Activated CD8-positive, alpha-beta T cell treated with anti-CD3 and anti-CD28 coated beads, Interleukin-2, amount 10 ng/mL, durations not matched to agents 7 days and 5 days (primary cell): ENCODE measurements at regions not wholly inside any gene's neighbourhood (a gene's known extent, or its start where the extent isn't known, plus 50 kb on each side); places are given as distances from the start of the nearest gene placed in this dataset.

Experiments used
- ATAC-seq: fragments of 150-1000 bp; cut with Tn5 transposase; one replicate; pipeline ENCODE4 v1.10.0; 2021; ENCODE audit warnings: moderate library complexity
- CTCF ChIA-PET: fragments of 350-600 bp; sonication (Branson Sonifier 250); formaldehyde crosslinking; loops from one replicate; lab custom pipeline; 2021; ENCODE audit warnings: antibody characterized with exemption; lab: Charles Lee
- POLR2A ChIA-PET: fragments of 350-600 bp; sonication (Branson Sonifier 250); formaldehyde crosslinking; loops from one replicate; lab custom pipeline; 2021; ENCODE audit warnings: antibody characterized with exemption; lab: Charles Lee
- DNase-seq: peaks from one replicate; pipeline ENCODE4 v3.0.0-alpha.2; 2020
- H3K27ac Mint-ChIP-seq: one replicate; pipeline ENCODE4 v1.8.0; 2021; ENCODE audit warnings: mild to moderate bottlenecking, mixed read lengths
- H3K27me3 Mint-ChIP-seq: one replicate; pipeline ENCODE4 v1.8.0; 2021; ENCODE audit warnings: low read depth, mixed read lengths
- H3K36me3 Mint-ChIP-seq: one replicate; pipeline ENCODE4 v1.8.0; 2021; ENCODE audit warnings: low read depth, mixed read lengths
- H3K4me1 Mint-ChIP-seq: one replicate; pipeline ENCODE4 v1.8.0; 2021; ENCODE audit warnings: low read depth, mixed read lengths
- H3K4me3 Mint-ChIP-seq: one replicate; pipeline ENCODE4 v1.8.0; 2021; ENCODE audit warnings: mild to moderate bottlenecking, mixed read lengths
- H3K9me3 Mint-ChIP-seq: one replicate; pipeline ENCODE4 v1.8.0; 2022; ENCODE audit warnings: mixed read lengths; ENCODE audit not compliant: insufficient read depth

GRCh38 chr4:20433097-20433705, 181.5 kb downstream of the SLIT2 start:
- no peaks in the 10 kb centered on the region for H3K4me1 Mint-ChIP-seq
- H3K9me3 Mint-ChIP-seq = no peaks in the 10 kb centered on the region
- peaks cover 2% of the 10 kb centered on the region for H3K27me3 Mint-ChIP-seq
- no peak overlapping the region for H3K27ac Mint-ChIP-seq
- H3K4me3 Mint-ChIP-seq = no peak overlapping the region
- POLR2A ChIA-PET = no interaction called here
- CTCF ChIA-PET = interaction anchor here (1.4 kb wide), 1 partner anchor 37 kb away, joined by 3 read pairs; no protein-coding TSS in a partner anchor
- no peaks in the 10 kb centered on the region for H3K36me3 Mint-ChIP-seq
- no peak for ATAC-seq
- no peak for DNase-seq

GRCh38 chr4:20440170-20440569, 188.5 kb downstream of the SLIT2 start:
- CTCF ChIA-PET = no interaction called here
- H3K36me3 Mint-ChIP-seq = no peaks in the 10 kb centered on the region
- POLR2A ChIA-PET = no interaction called here
- H3K4me3 Mint-ChIP-seq = no peak overlapping the region
- no peaks in the 10 kb centered on the region for H3K9me3 Mint-ChIP-seq
- no peak overlapping the region for H3K27ac Mint-ChIP-seq
- H3K4me1 Mint-ChIP-seq = no peaks in the 10 kb centered on the region
- no peaks in the 10 kb centered on the region for H3K27me3 Mint-ChIP-seq
- ATAC-seq = no peak
- DNase-seq = no peak

GRCh38 chr4:20443015-20443805, 191.5 kb downstream of the SLIT2 start:
- ATAC-seq (no peak), DNase-seq (no peak)
- ChIA-PET CTCF (no interaction called here), POLR2A (no interaction called here)
- no peaks in the 10 kb centered on the region for H3K9me3 Mint-ChIP-seq
- no peaks in the 10 kb centered on the region for H3K36me3 Mint-ChIP-seq
- no peak overlapping the region for H3K4me3 Mint-ChIP-seq
- H3K27me3 Mint-ChIP-seq = no peaks in the 10 kb centered on the region
- no peaks in the 10 kb centered on the region for H3K4me1 Mint-ChIP-seq
- H3K27ac Mint-ChIP-seq = no peak overlapping the region

GRCh38 chr4:20444599-20445337, 193.1 kb downstream of the SLIT2 start:
- no peaks in the 10 kb centered on the region for H3K36me3 Mint-ChIP-seq

GRCh38 chr4:20445933-20446723, 194.4 kb downstream of the SLIT2 start:
- no peaks in the 10 kb centered on the region for H3K36me3 Mint-ChIP-seq
- no peaks in the 10 kb centered on the region for H3K27me3 Mint-ChIP-seq
- POLR2A ChIA-PET = no interaction called here
- H3K9me3 Mint-ChIP-seq = no peaks in the 10 kb centered on the region
- DNase-seq = no peak
- H3K4me1 Mint-ChIP-seq = no peaks in the 10 kb centered on the region
- no peak overlapping the region for H3K4me3 Mint-ChIP-seq
- no peak overlapping the region for H3K27ac Mint-ChIP-seq
- no peak for ATAC-seq
- CTCF ChIA-PET = no interaction called here

More at GRCh38 chr4:20444599-20445337, 193.1 kb downstream of the SLIT2 start:
- Mint-ChIP-seq H3K9me3 (no peaks in the 10 kb centered on the region), H3K27ac (no peak overlapping the region), H3K4me3 (no peak overlapping the region), H3K27me3 (no peaks in the 10 kb centered on the region), H3K4me1 (no peaks in the 10 kb centered on the region)
- ChIA-PET CTCF (no interaction called here), POLR2A (no interaction called here)
- ATAC-seq (no peak), DNase-seq (no peak)

GRCh38 chr4:20447103-20447502, 195.4 kb downstream of the SLIT2 start:
- DNase-seq = no peak

GRCh38 chr4:20451986-20452385, 200.3 kb downstream of the SLIT2 start:
- ChIA-PET CTCF (no interaction called here), POLR2A (no interaction called here)
- H3K9me3 Mint-ChIP-seq = no peaks in the 10 kb centered on the region
- no peak overlapping the region for H3K4me3 Mint-ChIP-seq
- no peak for ATAC-seq
- H3K27ac Mint-ChIP-seq = no peak overlapping the region
- no peaks in the 10 kb centered on the region for H3K36me3 Mint-ChIP-seq
- no peak for DNase-seq
- H3K27me3 Mint-ChIP-seq = peaks cover 8% of the 10 kb centered on the region
- H3K4me1 Mint-ChIP-seq = no peaks in the 10 kb centered on the region

More at GRCh38 chr4:20447103-20447502, 195.4 kb downstream of the SLIT2 start:
- ATAC-seq = no peak
- Mint-ChIP-seq H3K27ac (no peak overlapping the region), H3K4me1 (no peaks in the 10 kb centered on the region), H3K4me3 (no peak overlapping the region), H3K27me3 (peaks cover 5% of the 10 kb centered on the region), H3K9me3 (no peaks in the 10 kb centered on the region), H3K36me3 (no peaks in the 10 kb centered on the region)
- ChIA-PET POLR2A (no interaction called here), CTCF (no interaction called here)

- DNase-seq (no peak), ATAC-seq (no peak)
- ChIA-PET POLR2A (no interaction called here), CTCF (no interaction called here)
- Mint-ChIP-seq H3K36me3 (no peaks in the 10 kb centered on the region), H3K27me3 (peaks cover 8% of the 10 kb centered on the region), H3K27ac (no peak overlapping the region), H3K4me3 (no peak overlapping the region), H3K9me3 (no peaks in the 10 kb centered on the region), H3K4me1 (no peaks in the 10 kb centered on the region)
Measured at GRCh38 chr4:20454515-20454914, 202.8 kb downstream of the SLIT2 start.

GRCh38 chr4:20456407-20456806, 204.7 kb downstream of the SLIT2 start:
- H3K27me3 Mint-ChIP-seq = peaks cover 8% of the 10 kb centered on the region
- no peaks in the 10 kb centered on the region for H3K36me3 Mint-ChIP-seq
- no peak for DNase-seq
- ATAC-seq = no peak
- no peak overlapping the region for H3K4me3 Mint-ChIP-seq
- ChIA-PET CTCF (no interaction called here), POLR2A (no interaction called here)
- H3K27ac Mint-ChIP-seq = no peak overlapping the region
- no peaks in the 10 kb centered on the region for H3K4me1 Mint-ChIP-seq
- no peaks in the 10 kb centered on the region for H3K9me3 Mint-ChIP-seq

- ATAC-seq = no peak
- Mint-ChIP-seq H3K9me3 (no peaks in the 10 kb centered on the region), H3K27ac (no peak overlapping the region), H3K4me1 (no peaks in the 10 kb centered on the region), H3K36me3 (no peaks in the 10 kb centered on the region), H3K27me3 (no peaks in the 10 kb centered on the region), H3K4me3 (no peak overlapping the region)
- CTCF ChIA-PET = no interaction called here
- no peak for DNase-seq
- POLR2A ChIA-PET = no interaction called here
Measured at GRCh38 chr4:20462426-20463175, 210.9 kb downstream of the SLIT2 start.

GRCh38 chr4:20463176-20463430, 211.4 kb downstream of the SLIT2 start:
- ATAC-seq (no peak), DNase-seq (no peak)
- no peaks in the 10 kb centered on the region for H3K9me3 Mint-ChIP-seq
- no peaks in the 10 kb centered on the region for H3K36me3 Mint-ChIP-seq
- no peak overlapping the region for H3K4me3 Mint-ChIP-seq
- no peaks in the 10 kb centered on the region for H3K4me1 Mint-ChIP-seq
- ChIA-PET CTCF (no interaction called here), POLR2A (no interaction called here)
- H3K27me3 Mint-ChIP-seq = no peaks in the 10 kb centered on the region
- H3K27ac Mint-ChIP-seq = no peak overlapping the region
